ENCODE measurements at regions not wholly inside any gene's neighbourhood (a gene's known extent, or its start where the extent isn't known, plus 50 kb on each side); places are given as distances from the start of the nearest gene placed in this dataset.
"Not testable (repeated sequence)": the region's sequence is repeated elsewhere in the genome, so short reads cannot be mapped to it uniquely, and the experiment has no call there.

GRCh38 chr6:130610303-130610702 lies 216.9 kb upstream of the SMLR1 start:
- Histone ChIP-seq H3K27me3 (no peaks in the 10 kb centered on the region), H3K36me3 (no peaks in the 10 kb centered on the region), H3K9me3 (no peaks in the 10 kb centered on the region), H3K27ac (no peak overlapping the region), H3K4me3 (no peak overlapping the region), H3K4me1 (no peaks in the 10 kb centered on the region)
- DNase-seq = no peak
- no peak for TF ChIP-seq POLR2A (IDR thresholded peaks at IDR 0.05)
- no peak for TF ChIP-seq CTCF (IDR thresholded peaks at IDR 0.05)

- no peak overlapping the region for H3K27ac ChIP-seq
- no peak for DNase-seq
- H3K27me3 ChIP-seq = no peaks in the 10 kb centered on the region
- no peak overlapping the region for H3K4me3 ChIP-seq
- TF ChIP-seq POLR2A (IDR thresholded peaks at IDR 0.05) = no peak
- TF ChIP-seq CTCF (IDR thresholded peaks at IDR 0.05) = no peak
- no peaks in the 10 kb centered on the region for H3K9me3 ChIP-seq
- H3K36me3 ChIP-seq = no peaks in the 10 kb centered on the region
- H3K4me1 ChIP-seq = no peaks in the 10 kb centered on the region
Measured at GRCh38 chr6:130611366-130611765, 215.8 kb upstream of the SMLR1 start.

- no peak for DNase-seq
- Histone ChIP-seq H3K4me3 (no peak overlapping the region), H3K4me1 (no peaks in the 10 kb centered on the region), H3K27ac (no peak overlapping the region), H3K27me3 (no peaks in the 10 kb centered on the region), H3K36me3 (no peaks in the 10 kb centered on the region), H3K9me3 (no peaks in the 10 kb centered on the region)
- TF ChIP-seq CTCF (IDR thresholded peaks at IDR 0.05) = no peak
- no peak for TF ChIP-seq POLR2A (IDR thresholded peaks at IDR 0.05)
Measured at GRCh38 chr6:130613176-130613575, 214.0 kb upstream of the SMLR1 start.

GRCh38 chr6:130615816-130616215 lies 211.4 kb upstream of the SMLR1 start:
- no peaks in the 10 kb centered on the region for H3K36me3 ChIP-seq
- TF ChIP-seq CTCF (IDR thresholded peaks at IDR 0.05) = no peak
- DNase-seq = no peak
- no peaks in the 10 kb centered on the region for H3K4me1 ChIP-seq
- H3K27ac ChIP-seq = no peak overlapping the region
- H3K9me3 ChIP-seq = no peaks in the 10 kb centered on the region
- H3K4me3 ChIP-seq = no peak overlapping the region
- no peaks in the 10 kb centered on the region for H3K27me3 ChIP-seq

GRCh38 chr6:130617658-130618057 lies 209.5 kb upstream of the SMLR1 start:
- no peak for TF ChIP-seq POLR2A (IDR thresholded peaks at IDR 0.05)
- TF ChIP-seq CTCF (IDR thresholded peaks at IDR 0.05) = no peak
- DNase-seq = no peak

GRCh38 chr6:130618806-130619205 lies 208.4 kb upstream of the SMLR1 start:
- H3K27ac ChIP-seq, H3K9me3 ChIP-seq, H3K4me1 ChIP-seq, H3K4me3 ChIP-seq, H3K36me3 ChIP-seq, DNase-seq, H3K27me3 ChIP-seq: not testable (repeated sequence)

More at GRCh38 chr6:130617658-130618057, 209.5 kb upstream of the SMLR1 start:
- Histone ChIP-seq H3K4me3 (no peak overlapping the region), H3K4me1 (no peaks in the 10 kb centered on the region), H3K36me3 (no peaks in the 10 kb centered on the region), H3K27ac (no peak overlapping the region), H3K9me3 (no peaks in the 10 kb centered on the region), H3K27me3 (no peaks in the 10 kb centered on the region)
